IMR-90 (cell line): ENCODE measurements at regions not wholly inside any gene's neighbourhood (a gene's known extent, or its start where the extent isn't known, plus 50 kb on each side); places are given as distances from the start of the nearest gene placed in this dataset.

Source experiments
- ATAC-seq: fragments of 200-7000 bp; cut with Tn5 transposase; 2 replicates; pipeline ENCODE4 v1.9.1; 2020; ENCODE audit warnings: low read depth, mild to moderate bottlenecking, moderate library complexity
- BruUV-seq: library from RNA; stranded (reverse); fragments of 400-500 nt; replicated peaks from 2 replicates; lab custom pipeline; 2021; lab: Mats Ljungman, UMichigan
- CTCF ChIA-PET: fragments of 300-600 bp; formaldehyde crosslinking; extraction: SDS; loops from one replicate; lab custom pipeline; 2021; ENCODE audit warnings: antibody characterized with exemption; lab: Yijun Ruan, JAX
- POLR2A ChIA-PET: fragments of 300-600 bp; sonication (Branson Sonifier 250); formaldehyde crosslinking; loops from one replicate; lab custom pipeline; 2022; ENCODE audit warnings: antibody characterized with exemption; ENCODE audit not compliant: unreplicated experiment; lab: Charles Lee
- DNase-seq: peaks from one replicate; pipeline ENCODE4 v3.0.0; 2013
- H2AFZ ChIP-seq: replicated peaks from 2 replicates; pipeline ENCODE3; 2013; ENCODE audit warnings: low read length, mild to moderate bottlenecking; ENCODE audit not compliant: poor library complexity
- H2AK5ac ChIP-seq: 2 replicates; pipeline ENCODE4 v1.6.1; 2013; ENCODE audit warnings: low read depth, low read length, inconsistent platforms
- H2AK9ac ChIP-seq: replicated peaks from 2 replicates; pipeline ENCODE3; 2013; ENCODE audit warnings: mild to moderate bottlenecking, low read depth, low read length, moderate library complexity; ENCODE audit not compliant: poor library complexity
- H2BK120ac ChIP-seq: 2 replicates; pipeline ENCODE4 v1.6.1; 2013; ENCODE audit warnings: low read depth, low read length, inconsistent platforms
- H2BK15ac ChIP-seq: 3 replicates; pipeline ENCODE4 v1.6.1; 2013; ENCODE audit warnings: low read depth, low read length, inconsistent platforms
- H2BK20ac ChIP-seq: 2 replicates; pipeline ENCODE4 v1.6.1; 2013; ENCODE audit warnings: low read depth, mild to moderate bottlenecking, inconsistent platforms, low read length, moderate library complexity
- H2BK5ac ChIP-seq: 2 replicates; pipeline ENCODE4 v1.6.1; 2013; ENCODE audit warnings: mild to moderate bottlenecking, low read depth, low read length, inconsistent platforms; ENCODE audit not compliant: poor library complexity, severe bottlenecking
- H3K14ac ChIP-seq: replicated peaks from 2 replicates; pipeline ENCODE4 v1.6.1; 2013; ENCODE audit warnings: low read depth, low read length, inconsistent platforms
- H3K18ac ChIP-seq: 2 replicates; pipeline ENCODE4 v1.6.1; 2013; ENCODE audit warnings: low read depth, low read length, control low read depth
- H3K23ac ChIP-seq: 2 replicates; pipeline ENCODE4 v1.6.1; 2013; ENCODE audit warnings: low read depth, low read length, inconsistent platforms
- H3K27ac ChIP-seq: 2 replicates; pipeline ENCODE4 v1.5.1; 2013; ENCODE audit warnings: mild to moderate bottlenecking, control low read depth, low read length; ENCODE audit not compliant: insufficient read depth
- H3K27me3 ChIP-seq: 2 replicates; pipeline ENCODE4 v1.6.1; 2013; ENCODE audit warnings: low read length; ENCODE audit not compliant: control insufficient read depth, insufficient read depth
- H3K36me3 ChIP-seq: 2 replicates; pipeline ENCODE4 v1.6.1; 2013; ENCODE audit warnings: low read length, mixed read lengths; ENCODE audit not compliant: control insufficient read depth, insufficient read depth
- H3K4ac ChIP-seq: 2 replicates; pipeline ENCODE4 v1.6.1; 2013; ENCODE audit warnings: low read depth, low read length, inconsistent platforms
- H3K4me1 ChIP-seq: 2 replicates; pipeline ENCODE4 v1.6.1; 2013; ENCODE audit warnings: low read length, mixed read lengths; ENCODE audit not compliant: control insufficient read depth, insufficient read depth
- H3K4me2 ChIP-seq: 2 replicates; pipeline ENCODE4 v1.6.1; 2013; ENCODE audit warnings: low read depth, mild to moderate bottlenecking, control low read depth, low read length, moderate library complexity
- H3K4me3 ChIP-seq: 2 replicates; pipeline ENCODE4 v1.5.1; 2013; ENCODE audit warnings: low read depth, mild to moderate bottlenecking, control low read depth, low read length, moderate library complexity; ENCODE audit not compliant: insufficient read depth
- H3K56ac ChIP-seq: 2 replicates; pipeline ENCODE4 v1.6.1; 2013; ENCODE audit warnings: low read length, inconsistent platforms; ENCODE audit not compliant: insufficient read depth; ENCODE audit errors: extremely low read depth
- H3K79me1 ChIP-seq, 2 experiments: 2 replicates each; pipeline ENCODE4 v1.6.1; 2013; ENCODE audit warnings: low read length in 2 of 2, inconsistent platforms in 1 of 2, low read depth in 1 of 2
- H3K9ac ChIP-seq: 2 replicates; pipeline ENCODE4 v1.6.1; 2013; ENCODE audit warnings: low read depth, low read length, control low read depth
- H3K9me1 ChIP-seq: 2 replicates; pipeline ENCODE4 v1.6.1; 2013; ENCODE audit warnings: low read length, inconsistent platforms; ENCODE audit not compliant: insufficient read depth
- H3K9me3 ChIP-seq: 2 replicates; pipeline ENCODE4 v1.6.1; 2013; ENCODE audit warnings: low read length; ENCODE audit not compliant: control insufficient read depth, insufficient read depth
- H4K20me1 ChIP-seq: 2 replicates; pipeline ENCODE4 v1.6.1; 2013; ENCODE audit warnings: low read length, inconsistent platforms; ENCODE audit not compliant: insufficient read depth
- H4K5ac ChIP-seq: 2 replicates; pipeline ENCODE4 v1.6.1; 2013; ENCODE audit warnings: mild to moderate bottlenecking, low read depth, low read length, control low read depth
- H4K8ac ChIP-seq, 2 experiments: 2 replicates each; pipeline ENCODE4 v1.6.1; 2013; ENCODE audit warnings: low read depth in 2 of 2, low read length in 2 of 2, control low read depth in 1 of 2, inconsistent platforms in 1 of 2
- H4K91ac ChIP-seq: 2 replicates; pipeline ENCODE4 v1.6.1; 2013; ENCODE audit warnings: low read depth, low read length, inconsistent platforms; ENCODE audit not compliant: insufficient read depth
- CEBPB ChIP-seq: IDR thresholded peaks from 2 replicates; pipeline ENCODE4 v1.6.1; 2012; ENCODE audit warnings: low read depth, low read length, improper control_type of control experiment
- CHD1 ChIP-seq: IDR thresholded peaks from 2 replicates; pipeline ENCODE4 v1.6.1; 2012; ENCODE audit warnings: low read depth, low read length, improper control_type of control experiment
- CTCF ChIP-seq: conservative IDR thresholded peaks from 2 replicates; pipeline ENCODE4 v1.5.1; 2012; ENCODE audit warnings: mild to moderate bottlenecking, low read depth, low read length, improper control_type of control experiment
- FOS ChIP-seq: fragments of 150-350 bp; IDR thresholded peaks from 2 replicates; pipeline ENCODE4 v1.6.1; 2016; ENCODE audit warnings: low read depth, low read length
- MAFK ChIP-seq: IDR thresholded peaks from 2 replicates; pipeline ENCODE4 v1.6.1; 2012; ENCODE audit warnings: low read depth, low read length, improper control_type of control experiment
- MXI1 ChIP-seq: IDR thresholded peaks from 2 replicates; pipeline ENCODE4 v1.6.1; 2012; ENCODE audit warnings: low read depth, mild to moderate bottlenecking, low read length, moderate library complexity, borderline replicate concordance
- NFE2L2 ChIP-seq: fragments of 150-350 bp; IDR thresholded peaks from 2 replicates; pipeline ENCODE4 v1.6.1; 2016; ENCODE audit warnings: low read depth, mild to moderate bottlenecking, low read length
- RCOR1 ChIP-seq: IDR thresholded peaks from 2 replicates; pipeline ENCODE4 v1.6.1; 2012; ENCODE audit warnings: mild to moderate bottlenecking, low read length, improper control_type of control experiment; ENCODE audit not compliant: insufficient replicate concordance
- RFX5 ChIP-seq: IDR thresholded peaks from 2 replicates; pipeline ENCODE4 v1.8.0; 2012; ENCODE audit warnings: low read depth, mild to moderate bottlenecking, low read length, moderate library complexity
- USF2 ChIP-seq: fragments of 150-350 bp; IDR thresholded peaks from 2 replicates; pipeline ENCODE4 v1.6.1; 2017; ENCODE audit warnings: mild to moderate bottlenecking, antibody characterized with exemption, low read length, low read depth
- WGBS, 2 experiments: methylation state at CpG; one replicate each; pipeline versions ENCODE4 v1.1.5 to v1.1.7; 2013; ENCODE audit warnings: missing lambda C conversion rate in 2 of 2; ENCODE audit not compliant: insufficient read length in 1 of 2; ENCODE audit errors: extremely low coverage in 2 of 2; 5-methylcytosine and 5-hydroxymethylcytosine counted together
- dilution Hi-C: fragments of 300-500 bp; cut with HindIII; formaldehyde crosslinking; loops from one replicate; pipeline ENCODE4 v1.14.3; 2018; ENCODE audit warnings: low sequenced_read_pairs; ENCODE audit not compliant: unreplicated experiment
- in situ Hi-C: fragments of 300-500 bp; cut with MboI; formaldehyde crosslinking; loops from 3 replicates; pipeline ENCODE4 v1.14.3; 2019; ENCODE audit warnings: low sequenced_read_pairs, inconsistent platforms, mixed read lengths
- intact Hi-C: fragments of 100-400 bp; cut with micrococcal nuclease; formaldehyde crosslinking; loops from 2 replicates; pipeline ENCODE4 v1.10.0; 2022

DNA sequence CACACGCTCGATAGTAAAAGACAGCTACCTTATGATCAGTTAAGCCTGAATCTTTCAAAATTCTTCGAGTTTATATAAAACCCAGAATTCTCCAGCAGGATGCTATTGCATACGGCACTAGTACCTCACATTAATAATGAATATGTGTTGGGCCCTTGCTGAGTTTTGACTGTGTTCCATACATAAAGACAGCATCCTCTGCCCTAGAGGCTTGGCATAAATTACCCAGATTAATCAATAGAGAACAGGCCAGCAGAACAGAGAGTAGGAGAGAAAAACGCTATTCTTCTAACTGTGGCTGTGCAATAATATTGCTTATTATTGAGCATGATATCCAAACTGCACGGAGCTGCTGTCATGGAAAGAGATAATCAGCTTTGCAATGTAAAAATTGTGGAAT, 194.3 kb downstream of the SOX11 start (continued):
- TF ChIP-seq MAFK (no peak), RCOR1 (no peak)

DNA sequence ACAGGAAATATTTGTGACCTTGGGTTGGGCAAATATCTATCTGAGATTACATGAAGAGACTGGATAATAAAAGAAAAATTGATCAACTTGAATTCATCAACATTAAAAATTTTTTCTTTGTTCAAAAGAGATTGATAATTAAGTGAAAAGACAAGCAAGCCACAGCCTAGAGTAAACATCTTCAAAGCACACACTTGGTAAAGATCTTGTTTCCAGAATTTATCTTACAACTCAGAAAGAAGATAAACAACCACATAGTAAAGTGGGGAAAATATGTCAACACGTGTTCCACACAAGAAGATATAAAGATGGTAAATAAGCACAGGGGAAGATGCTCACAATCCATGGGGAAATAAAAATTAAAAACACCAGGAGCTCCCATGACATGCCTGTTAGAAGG, 195.9 kb downstream of the SOX11 start:
- ATAC-seq = no peak
- no TSS peak for BruUV-seq

More for the DNA sequence above, 195.9 kb downstream of the SOX11 start:
- Histone ChIP-seq H2AFZ (no peak overlapping the region), H3K27me3 (no peaks in the 10 kb centered on the region), H3K36me3 (no peaks in the 10 kb centered on the region), H2AK9ac (no peak overlapping the region), H2BK15ac (no peak overlapping the region), H3K9ac (no peak overlapping the region), H3K9me1 (no peaks in the 10 kb centered on the region), H3K4me3 (no peak overlapping the region), H3K56ac (no peak overlapping the region), H4K8ac (no peak overlapping the region), H3K14ac (no peak overlapping the region), H4K91ac (no peak overlapping the region), H3K18ac (no peak overlapping the region), H3K27ac (no peak overlapping the region), H4K20me1 (no peaks in the 10 kb centered on the region), H3K4me2 (no peak overlapping the region), H3K79me1 (no peaks in the 10 kb centered on the region), H3K4me1 (peaks cover 8% of the 10 kb centered on the region; the same call in 1 of the 2 replicates), H3K9me3 (0 out of 2 replicates have a peak, but pooled peaks cover 2% of the 10 kb centered on the region), H4K5ac (no peak overlapping the region; the same call in 1 of the 2 replicates), H2BK120ac (no peak overlapping the region), H2BK20ac (no peak overlapping the region), H2AK5ac (no peak overlapping the region), H3K4ac (no peak overlapping the region), H3K23ac (no peak overlapping the region), H2BK5ac (no peak overlapping the region)
- intact Hi-C loops = no loop called here
- in situ Hi-C loops = no loop called here
- no peak for TF ChIP-seq RFX5
- TF ChIP-seq CTCF = no peak
- TF ChIP-seq USF2 = no peak
- TF ChIP-seq MAFK = no peak
- no peak for TF ChIP-seq CHD1
- TF ChIP-seq RCOR1 = no peak
- TF ChIP-seq MXI1 = no peak
- TF ChIP-seq NFE2L2 = no peak
- no peak for TF ChIP-seq FOS
- TF ChIP-seq CEBPB = no peak
- WGBS, 2 experiments = no CpG with 5 or more reads among the region's 1 CpG
- no peak for DNase-seq
- ChIA-PET POLR2A (no interaction called here), CTCF (no interaction called here)
- dilution Hi-C loops = no loop called here
